Caco-2 (cell line): ENCODE measurements at regions not wholly inside any gene's neighbourhood (a gene's known extent, or its start where the extent isn't known, plus 50 kb on each side); places are given as distances from the start of the nearest gene placed in this dataset.

Experiments
- BruUV-seq: library from RNA; stranded (reverse); fragments of 400-500 nt; replicated peaks from 2 replicates; lab custom pipeline; 2021; lab: Mats Ljungman, UMichigan
- CTCF ChIA-PET: fragments of 300-600 bp; sonication (Branson Sonifier 250); formaldehyde crosslinking; loops from one replicate; lab custom pipeline; 2022; ENCODE audit warnings: antibody characterized with exemption; lab: Charles Lee
- POLR2A ChIA-PET: fragments of 300-600 bp; sonication (Branson Sonifier 250); formaldehyde crosslinking; loops from one replicate; lab custom pipeline; 2022; ENCODE audit warnings: antibody characterized with exemption; lab: Charles Lee
- DNase-seq, 2 experiments: peaks; one replicate each; pipeline versions ENCODE4 v3.0.0 to v3.0.0-alpha.2; 2020 to 2022
- H3K27me3 ChIP-seq: replicated peaks from 2 replicates; pipeline ENCODE4 v1.6.0; 2011; ENCODE audit warnings: low read length; ENCODE audit not compliant: control insufficient read depth, insufficient read depth
- H3K36me3 ChIP-seq: 2 replicates; pipeline ENCODE4 v1.5.1; 2011; ENCODE audit warnings: low read length; ENCODE audit not compliant: control insufficient read depth, insufficient read depth
- H3K4me1 ChIP-seq: fragments of 250-450 bp; sonication (Bioruptor Pico); 2 replicates; pipeline ENCODE4 v1.5.1; 2020; ENCODE audit warnings: mild to moderate bottlenecking
- H3K4me3 ChIP-seq: 2 replicates; pipeline ENCODE4 v1.5.1; 2011; ENCODE audit warnings: low read depth, mild to moderate bottlenecking, control low read depth, low read length
- H3K9me3 ChIP-seq: fragments of 250-450 bp; sonication (Bioruptor Pico); 2 replicates; pipeline ENCODE4 v1.5.1; 2020; ENCODE audit warnings: mild to moderate bottlenecking, moderate library complexity
- H3K27ac Mint-ChIP-seq: one replicate; pipeline ENCODE4 v1.8.0; 2022; ENCODE audit warnings: mixed read lengths; ENCODE audit not compliant: unreplicated experiment
- H3K27me3 Mint-ChIP-seq: one replicate; pipeline ENCODE4 v1.8.0; 2022; ENCODE audit warnings: mixed read lengths; ENCODE audit not compliant: insufficient read depth, unreplicated experiment
- H3K36me3 Mint-ChIP-seq: one replicate; pipeline ENCODE4 v1.8.0; 2022; ENCODE audit warnings: mild to moderate bottlenecking, mixed read lengths; ENCODE audit not compliant: insufficient read depth, unreplicated experiment
- H3K4me1 Mint-ChIP-seq: one replicate; pipeline ENCODE4 v1.8.0; 2022; ENCODE audit warnings: low read depth, mixed read lengths; ENCODE audit not compliant: unreplicated experiment
- H3K4me3 Mint-ChIP-seq: one replicate; pipeline ENCODE4 v1.8.0; 2022; ENCODE audit warnings: mild to moderate bottlenecking, moderate library complexity, mixed read lengths; ENCODE audit not compliant: unreplicated experiment
- H3K9me3 Mint-ChIP-seq: one replicate; pipeline ENCODE4 v1.8.0; 2022; ENCODE audit warnings: mixed read lengths; ENCODE audit not compliant: unreplicated experiment
- CTCF ChIP-seq, 2 experiments: fragments of 200-600 bp in 1 of 2; IDR thresholded peaks; 1 replicate in 1 of 2; 2 replicates in 1 of 2; pipeline versions ENCODE4 v1.5.1 to v1.8.0; 2011 to 2022; ENCODE audit warnings: antibody characterized with exemption in 1 of 2, control low read depth in 1 of 2, inconsistent platforms in 1 of 2, low read depth in 1 of 2, low read length in 1 of 2, mild to moderate bottlenecking in 1 of 2, moderate library complexity in 1 of 2; ENCODE audit not compliant: insufficient read depth in 1 of 2, severe bottlenecking in 1 of 2, unreplicated experiment in 1 of 2
- intact Hi-C: fragments of 100-400 bp; cut with micrococcal nuclease; formaldehyde crosslinking; loops from one replicate; pipeline ENCODE4 v1.10.0; 2022; ENCODE audit not compliant: unreplicated experiment

GRCh38 chr7:9083837-9084236 lies 650.4 kb downstream of the NXPH1 start:
- Mint-ChIP-seq H3K4me3 (no peak overlapping the region), H3K27me3 (peaks cover 4% of the 10 kb centered on the region), H3K9me3 (no peaks in the 10 kb centered on the region), H3K4me1 (no peaks in the 10 kb centered on the region), H3K27ac (no peak overlapping the region), H3K36me3 (no peaks in the 10 kb centered on the region)
- POLR2A ChIA-PET: no interaction called here
- peak in 1 of 2 experiments; percentile 4 for DNase-seq
- Histone ChIP-seq H3K4me1 (no peaks in the 10 kb centered on the region), H3K36me3 (no peaks in the 10 kb centered on the region), H3K27me3 (no peaks in the 10 kb centered on the region), H3K4me3 (no peak overlapping the region), H3K9me3 (no peaks in the 10 kb centered on the region)
- CTCF ChIA-PET: no interaction called here
- TF ChIP-seq CTCF (IDR thresholded peaks at IDR 0.05; ENCODE audit: insufficient read depth in 1 of 2, low read depth in 1 of 2, low read length in 1 of 2, severe bottlenecking in 1 of 2, unreplicated experiment in 1 of 2): no peak
- BruUV-seq: no TSS peak
- intact Hi-C loops: no loop called here

GRCh38 chr7:9091282-9091681 lies 657.9 kb downstream of the NXPH1 start:
- POLR2A ChIA-PET: no interaction called here
- BruUV-seq: no TSS peak
- TF ChIP-seq CTCF (IDR thresholded peaks at IDR 0.05; ENCODE audit: insufficient read depth in 1 of 2, low read depth in 1 of 2, low read length in 1 of 2, severe bottlenecking in 1 of 2, unreplicated experiment in 1 of 2): peak in 1 of 2 experiments; percentile 2
- CTCF ChIA-PET: no interaction called here
- no peaks in the 10 kb centered on the region for H3K36me3 ChIP-seq
- DNase-seq: no peak
- Mint-ChIP-seq H3K27ac (no peak overlapping the region), H3K4me1 (no peaks in the 10 kb centered on the region), H3K4me3 (no peak overlapping the region), H3K27me3 (no peaks in the 10 kb centered on the region), H3K36me3 (no peaks in the 10 kb centered on the region), H3K9me3 (peaks cover 9% of the 10 kb centered on the region)
- intact Hi-C loops: loop anchor here (1.0 kb wide), 1 partner anchor 673 kb away; no protein-coding TSS in a partner anchor
- no peaks in the 10 kb centered on the region for H3K4me1 ChIP-seq
- H3K9me3 ChIP-seq: no peaks in the 10 kb centered on the region
- no peaks in the 10 kb centered on the region for H3K27me3 ChIP-seq
- H3K4me3 ChIP-seq: no peak overlapping the region

- ChIA-PET CTCF (no interaction called here), POLR2A (no interaction called here)
- peaks cover 9% of the 10 kb centered on the region for H3K9me3 Mint-ChIP-seq
- no peaks in the 10 kb centered on the region for H3K4me1 ChIP-seq
- no peaks in the 10 kb centered on the region for H3K4me1 Mint-ChIP-seq
- no TSS peak for BruUV-seq
- H3K36me3 ChIP-seq: no peaks in the 10 kb centered on the region
- DNase-seq: no peak
- no peak overlapping the region for H3K27ac Mint-ChIP-seq
- no peak overlapping the region for H3K4me3 ChIP-seq
- H3K9me3 ChIP-seq: no peaks in the 10 kb centered on the region
- no peaks in the 10 kb centered on the region for H3K36me3 Mint-ChIP-seq
- peaks cover 4% of the 10 kb centered on the region for H3K27me3 Mint-ChIP-seq
- intact Hi-C loops: no loop called here
- TF ChIP-seq CTCF (IDR thresholded peaks at IDR 0.05; ENCODE audit: insufficient read depth in 1 of 2, low read depth in 1 of 2, low read length in 1 of 2, severe bottlenecking in 1 of 2, unreplicated experiment in 1 of 2): no peak
- H3K4me3 Mint-ChIP-seq: no peak overlapping the region
- no peaks in the 10 kb centered on the region for H3K27me3 ChIP-seq
These were observed 664.2 kb downstream of the NXPH1 start for GRCh38 chr7:9097565-9098060.
